ENCODE measurements at regions not wholly inside any gene's neighbourhood (a gene's known extent, or its start where the extent isn't known, plus 50 kb on each side); places are given as distances from the start of the nearest gene placed in this dataset.

- H3K4me3 Mint-ChIP-seq: no peak overlapping the region
- Histone ChIP-seq H4K5ac (ENCODE audit: insufficient read length, low read depth, low read length) (no peak overlapping the region), H2AK5ac (ENCODE audit: insufficient read length, low read length) (no peak overlapping the region), H3K79me1 (ENCODE audit: insufficient read depth, low read depth, low read length, poor library complexity, severe bottlenecking) (no peaks in the 10 kb centered on the region), H3K4me1 (ENCODE audit: insufficient read depth, low read length) (no peaks in the 10 kb centered on the region), H3K56ac (ENCODE audit: insufficient read length, low read depth, low read length) (no peak overlapping the region), H2AFZ (ENCODE audit: low read length) (no peak overlapping the region), H4K8ac (replicated peaks; ENCODE audit: insufficient read length, low read depth, low read length) (no peak overlapping the region), H3K79me2 (ENCODE audit: insufficient read depth, low read length) (no peaks in the 10 kb centered on the region), H3K27me3 (ENCODE audit: insufficient read depth, low read length) (no peaks in the 10 kb centered on the region), H3T11ph (ENCODE audit: low read length) (no peak overlapping the region), H3K27ac (ENCODE audit: insufficient read length, low read depth, low read length) (no peak overlapping the region), H4K91ac (ENCODE audit: insufficient read length, low read depth, low read length) (no peak overlapping the region), H4K20me1 (ENCODE audit: control insufficient read depth, insufficient read depth, insufficient read length) (no peaks in the 10 kb centered on the region), H3K23me2 (ENCODE audit: insufficient read length, low read depth, low read length, poor library complexity, severe bottlenecking) (no peaks in the 10 kb centered on the region), H3K23ac (ENCODE audit: insufficient read length, low read depth, low read length) (no peak overlapping the region), H3K9me3 (ENCODE audit: control insufficient read depth, low read depth, low read length) (no peaks in the 10 kb centered on the region), H3K18ac (ENCODE audit: insufficient read length, low read depth, low read length) (no peak overlapping the region), H2BK5ac (ENCODE audit: insufficient read length, low read length) (no peak overlapping the region), H3K4me2 (ENCODE audit: insufficient read depth, insufficient read length, low read length) (no peak overlapping the region), H3K9ac (ENCODE audit: extremely low read depth, insufficient read length, low read length) (no peak overlapping the region), H2BK12ac (ENCODE audit: insufficient read length, low read depth, low read length) (no peak overlapping the region), H3K4ac (ENCODE audit: low read depth, low read length) (no peak overlapping the region), H2BK20ac (ENCODE audit: low read depth, low read length, poor library complexity, severe bottlenecking) (no peak overlapping the region), H3K14ac (ENCODE audit: insufficient read depth, low read length) (no peak overlapping the region), H2BK15ac (ENCODE audit: low read depth, low read length) (no peak overlapping the region), H2BK120ac (ENCODE audit: low read depth, low read length, poor library complexity, severe bottlenecking) (no peak overlapping the region)
- H3K27ac Mint-ChIP-seq: no peak overlapping the region
- no peak for TF ChIP-seq CTCF (conservative IDR thresholded peaks at IDR 0.05)
- H3K4me1 Mint-ChIP-seq: no peaks in the 10 kb centered on the region
- no peaks in the 10 kb centered on the region for H3K36me3 Mint-ChIP-seq (ENCODE audit: insufficient read depth in 1 of 3, low read depth in 3 of 3)
- H3K27me3 Mint-ChIP-seq (ENCODE audit: low read depth): no peaks in the 10 kb centered on the region
- no peak for DNase-seq
- no peaks in the 10 kb centered on the region for H3K9me3 Mint-ChIP-seq
- WGBS (ENCODE audit: extremely low coverage, insufficient read length, low lambda C conversion rate): no CpG with 5 or more reads among the region's 3 CpGs
These were observed 78.4 kb upstream of the TSPAN8 start for GRCh38 chr12:71236133-71236660.
